ENCODE measurements at regions not wholly inside any gene's neighbourhood (a gene's known extent, or its start where the extent isn't known, plus 50 kb on each side); places are given as distances from the start of the nearest gene placed in this dataset.

GRCh38 chr5:52656569-52657246 lies 131.0 kb upstream of the ITGA1 start:
- Histone ChIP-seq H3K4me2 (ENCODE audit: low read depth, low read length, poor library complexity, severe bottlenecking) (peak overlapping the region; percentile 70), H3K36me3 (ENCODE audit: insufficient read depth, low read length) (no peaks in the 10 kb centered on the region), H3K27me3 (ENCODE audit: insufficient read depth, low read length, poor library complexity, severe bottlenecking) (no peaks in the 10 kb centered on the region), H3K9me3 (ENCODE audit: insufficient read depth, low read depth, low read length) (no peaks in the 10 kb centered on the region), H4K20me1 (ENCODE audit: insufficient read depth, low read length, poor library complexity, severe bottlenecking) (no peaks in the 10 kb centered on the region), H2AFZ (ENCODE audit: low read length) (peak overlapping the region; percentile 97), H3K4me3 (ENCODE audit: low read length, poor library complexity, severe bottlenecking) (peak overlapping the region; percentile 47), H3K9me2 (replicated peaks; ENCODE audit: low read depth, low read length) (no peaks in the 10 kb centered on the region), H3K79me2 (ENCODE audit: insufficient read depth, low read length) (no peaks in the 10 kb centered on the region), H3K9ac (ENCODE audit: low read depth, low read length, poor library complexity, severe bottlenecking) (no peak overlapping the region), H3K4me1 (ENCODE audit: insufficient read depth, low read length, poor library complexity, severe bottlenecking) (peaks cover 6% of the 10 kb centered on the region), H3F3A (ENCODE audit: low read depth) (no peaks in the 10 kb centered on the region)
- TF ChIP-seq CTCF (conservative IDR thresholded peaks at IDR 0.05; ENCODE audit: low read length), result no peak
- no peak for TF ChIP-seq EZH2phosphoT487 (IDR thresholded peaks at IDR 0.05; ENCODE audit: borderline replicate concordance)

GRCh38 chr5:52657247-52657645 lies 130.5 kb upstream of the ITGA1 start:
- H3K79me2 ChIP-seq (ENCODE audit: insufficient read depth, low read length), result no peaks in the 10 kb centered on the region
- no peak overlapping the region for H3K9ac ChIP-seq (ENCODE audit: low read depth, low read length, poor library complexity, severe bottlenecking)
- H3K4me1 ChIP-seq (ENCODE audit: insufficient read depth, low read length, poor library complexity, severe bottlenecking), result peaks cover 6% of the 10 kb centered on the region
- TF ChIP-seq EZH2phosphoT487 (IDR thresholded peaks at IDR 0.05; ENCODE audit: borderline replicate concordance), result no peak
- peak; percentile 74 for TF ChIP-seq CTCF (conservative IDR thresholded peaks at IDR 0.05; ENCODE audit: low read length)
- no peaks in the 10 kb centered on the region for H3K36me3 ChIP-seq (ENCODE audit: insufficient read depth, low read length)
- no peaks in the 10 kb centered on the region for H4K20me1 ChIP-seq (ENCODE audit: insufficient read depth, low read length, poor library complexity, severe bottlenecking)
- H3F3A ChIP-seq (ENCODE audit: low read depth), result no peaks in the 10 kb centered on the region
- H3K27me3 ChIP-seq (ENCODE audit: insufficient read depth, low read length, poor library complexity, severe bottlenecking), result no peaks in the 10 kb centered on the region
- H3K4me2 ChIP-seq (ENCODE audit: low read depth, low read length, poor library complexity, severe bottlenecking), result peak overlapping the region; percentile 70
- H3K9me3 ChIP-seq (ENCODE audit: insufficient read depth, low read depth, low read length), result no peaks in the 10 kb centered on the region
- H3K4me3 ChIP-seq (ENCODE audit: low read length, poor library complexity, severe bottlenecking), result peak overlapping the region; percentile 47
- peak overlapping the region; percentile 97 for H2AFZ ChIP-seq (ENCODE audit: low read length)
- no peaks in the 10 kb centered on the region for H3K9me2 ChIP-seq (replicated peaks; ENCODE audit: low read depth, low read length)

- Histone ChIP-seq H3K36me3 (ENCODE audit: insufficient read depth, low read length) (no peaks in the 10 kb centered on the region), H3K4me3 (ENCODE audit: low read length, poor library complexity, severe bottlenecking) (no peak overlapping the region), H3K9ac (ENCODE audit: low read depth, low read length, poor library complexity, severe bottlenecking) (no peak overlapping the region), H3K9me2 (replicated peaks; ENCODE audit: low read depth, low read length) (no peaks in the 10 kb centered on the region), H4K20me1 (ENCODE audit: insufficient read depth, low read length, poor library complexity, severe bottlenecking) (no peaks in the 10 kb centered on the region), H3K4me1 (ENCODE audit: insufficient read depth, low read length, poor library complexity, severe bottlenecking) (peaks cover 6% of the 10 kb centered on the region), H2AFZ (ENCODE audit: low read length) (0 out of 2 replicates have a peak overlapping the region, but pooled peaks have one; percentile 5), H3K27me3 (ENCODE audit: insufficient read depth, low read length, poor library complexity, severe bottlenecking) (no peaks in the 10 kb centered on the region), H3K79me2 (ENCODE audit: insufficient read depth, low read length) (no peaks in the 10 kb centered on the region), H3K4me2 (ENCODE audit: low read depth, low read length, poor library complexity, severe bottlenecking) (no peak overlapping the region), H3F3A (ENCODE audit: low read depth) (no peaks in the 10 kb centered on the region), H3K9me3 (ENCODE audit: insufficient read depth, low read depth, low read length) (no peaks in the 10 kb centered on the region)
- TF ChIP-seq CTCF (conservative IDR thresholded peaks at IDR 0.05; ENCODE audit: low read length) (no peak), EZH2phosphoT487 (IDR thresholded peaks at IDR 0.05; ENCODE audit: borderline replicate concordance) (no peak)
Measured at GRCh38 chr5:52658246-52658645, 129.5 kb upstream of the ITGA1 start.

Data from Loucy (cell line).